Endothelial cell of umbilical vein (primary cell): ENCODE measurements at regions not wholly inside any gene's neighbourhood (a gene's known extent, or its start where the extent isn't known, plus 50 kb on each side); places are given as distances from the start of the nearest gene placed in this dataset.

ENCODE experiments used
- CTCF ChIP-seq, 2 donors: IDR thresholded peaks; 1 replicate in 1 of 2; 2 replicates in 1 of 2; pipeline ENCODE4 v1.5.1; 2011; ENCODE audit warnings: low read length in 2 of 2, mild to moderate bottlenecking in 2 of 2, moderate library complexity in 2 of 2, control low read depth in 1 of 2, inconsistent platforms in 1 of 2, low read depth in 1 of 2; ENCODE audit not compliant: insufficient read depth in 1 of 2; ENCODE audit errors: extremely low read depth in 1 of 2
- EZH2 ChIP-seq: IDR thresholded peaks from 2 replicates; pipeline ENCODE4 v1.6.1; 2012; ENCODE audit warnings: borderline replicate concordance, low read depth, mild to moderate bottlenecking, moderate library complexity, low read length, inconsistent platforms; ENCODE audit not compliant: severe bottlenecking
- FOS ChIP-seq: IDR thresholded peaks from 2 replicates; pipeline ENCODE4 v1.6.1; 2011; ENCODE audit warnings: mild to moderate bottlenecking, low read length, moderate library complexity, borderline replicate concordance; ENCODE audit not compliant: insufficient read depth
- GATA2 ChIP-seq: IDR thresholded peaks from 2 replicates; pipeline ENCODE4 v1.7.0; 2011; ENCODE audit warnings: low read depth, mild to moderate bottlenecking, moderate library complexity, mixed read lengths, low read length; ENCODE audit not compliant: insufficient read length, insufficient read depth
- JUN ChIP-seq: IDR thresholded peaks from 2 replicates; pipeline ENCODE4 v1.6.1; 2011; ENCODE audit warnings: borderline replicate concordance, low read depth; ENCODE audit not compliant: insufficient read length, insufficient read depth
- MAX ChIP-seq: IDR thresholded peaks from 2 replicates; pipeline ENCODE4 v1.6.1; 2011; ENCODE audit not compliant: insufficient read depth, insufficient read length
- MYC ChIP-seq: IDR thresholded peaks from one replicate; pipeline ENCODE4 v1.6.1; 2011; ENCODE audit warnings: mild to moderate bottlenecking, low read depth, low read length
- POLR2A ChIP-seq: IDR thresholded peaks from 2 replicates; pipeline ENCODE4 v1.6.1; 2012; ENCODE audit warnings: low read depth, mild to moderate bottlenecking, control low read depth, low read length
- POLR2AphosphoS5 ChIP-seq: IDR thresholded peaks from 2 replicates; pipeline ENCODE4 v1.6.1; 2012; ENCODE audit warnings: low read depth, mild to moderate bottlenecking, control low read depth, low read length, moderate library complexity; ENCODE audit not compliant: insufficient read depth

- TF ChIP-seq CTCF (IDR thresholded peaks at IDR 0.05; ENCODE audit: extremely low read depth in 1 of 2, insufficient read depth in 1 of 2, low read depth in 1 of 2, low read length in 2 of 2) (no peak), POLR2AphosphoS5 (no peak), EZH2 (no peak), POLR2A (no peak), JUN (no peak), MAX (no peak), MYC (no peak), GATA2 (no peak), FOS (no peak)
These were observed 163.7 kb upstream of the ARHGAP5 start for GRCh38 chr14:31913370-31913769.
